ENCODE measurements at regions not wholly inside any gene's neighbourhood (a gene's known extent, or its start where the extent isn't known, plus 50 kb on each side); places are given as distances from the start of the nearest gene placed in this dataset.

DNA sequence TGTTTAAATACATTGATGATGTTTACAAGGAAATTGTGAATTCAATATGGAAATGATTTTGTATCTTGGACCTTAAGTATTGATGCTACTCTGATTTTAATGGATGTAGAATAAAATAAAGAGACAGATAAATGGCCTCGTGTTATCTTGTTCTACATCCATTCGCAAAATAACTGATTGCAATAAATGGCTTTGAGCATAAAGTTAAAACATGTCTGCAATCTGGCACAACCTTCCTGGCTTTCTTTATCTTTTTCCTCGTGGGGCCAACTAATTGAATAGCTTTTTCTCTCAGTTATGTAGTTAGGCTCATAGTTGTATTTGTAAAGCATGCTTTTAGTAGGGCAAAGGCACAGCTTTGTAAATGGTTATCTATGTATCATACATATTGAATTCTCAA is 691.4 kb downstream of the CDH8 start:
- under 1% methylated on average over 3 of the region's 3 CpGs for WGBS (ENCODE audit: low lambda C conversion rate)
- CTCF ChIA-PET (ENCODE audit: low intra/inter-chr PET ratio, low total read pairs): no interaction called here
- ATAC-seq (no peak), FAIRE-seq (no peak), DNase-seq (ENCODE audit: low spot score) (no peak)
- Histone ChIP-seq H4K20me1 (ENCODE audit: insufficient read depth, low read length) (no peaks in the 10 kb centered on the region), H3K27ac (ENCODE audit: extremely low read length, insufficient read depth, low read length) (no peak overlapping the region), H3K4me2 (ENCODE audit: low read depth, low read length) (no peak overlapping the region), H3K9me3 (ENCODE audit: low read length) (peaks cover 40% of the 10 kb centered on the region), H3K36me3 (replicated peaks in 1 of 2; ENCODE audit: control insufficient read depth in 1 of 2, insufficient read depth in 2 of 2, low read length in 2 of 2) (no peaks in the 10 kb centered on the region), H3K4me3 (replicated peaks in 1 of 3; ENCODE audit: insufficient read depth in 1 of 3, low read depth in 2 of 3, low read length in 3 of 3) (no peak overlapping the region), H3K27me3 (ENCODE audit: control insufficient read depth in 1 of 2, insufficient read depth in 2 of 2, low read length in 2 of 2) (no peaks in the 10 kb centered on the region), H2AFZ (ENCODE audit: low read length) (no peak overlapping the region), H3K4me1 (ENCODE audit: insufficient read depth, low read length) (no peaks in the 10 kb centered on the region), H3K79me2 (ENCODE audit: insufficient read depth, low read length) (no peaks in the 10 kb centered on the region), H3K9ac (ENCODE audit: insufficient read depth, low read depth, low read length) (no peak overlapping the region)
- TF ChIP-seq ZNF24 (IDR thresholded peaks at IDR 0.05): no peak
- TF ChIP-seq PITX1 (CRISPR knock-in tag; IDR thresholded peaks at IDR 0.05): no peak
- TF ChIP-seq, protein P1, sequence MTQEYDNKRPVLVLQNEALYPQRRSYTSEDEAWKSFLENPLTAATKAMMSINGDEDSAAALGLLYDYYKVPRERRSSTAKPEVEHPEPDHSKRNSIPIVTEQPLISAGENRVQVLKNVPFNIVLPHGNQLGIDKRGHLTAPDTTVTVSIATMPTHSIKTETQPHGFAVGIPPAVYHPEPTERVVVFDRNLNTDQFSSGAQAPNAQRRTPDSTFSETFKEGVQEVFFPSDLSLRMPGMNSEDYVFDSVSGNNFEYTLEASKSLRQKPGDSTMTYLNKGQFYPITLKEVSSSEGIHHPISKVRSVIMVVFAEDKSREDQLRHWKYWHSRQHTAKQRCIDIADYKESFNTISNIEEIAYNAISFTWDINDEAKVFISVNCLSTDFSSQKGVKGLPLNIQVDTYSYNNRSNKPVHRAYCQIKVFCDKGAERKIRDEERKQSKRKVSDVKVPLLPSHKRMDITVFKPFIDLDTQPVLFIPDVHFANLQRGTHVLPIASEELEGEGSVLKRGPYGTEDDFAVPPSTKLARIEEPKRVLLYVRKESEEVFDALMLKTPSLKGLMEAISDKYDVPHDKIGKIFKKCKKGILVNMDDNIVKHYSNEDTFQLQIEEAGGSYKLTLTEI (CRISPR knock-in tag; conservative IDR thresholded peaks at IDR 0.05): no peak
- no peak for TF ChIP-seq ZFP1 (CRISPR knock-in tag; IDR thresholded peaks at IDR 0.05)
- TF ChIP-seq AKAP8 (CRISPR knock-in tag; IDR thresholded peaks at IDR 0.05): no peak
- no peak for TF ChIP-seq RBFOX2 (IDR thresholded peaks at IDR 0.05; ENCODE audit: low read depth, low read length)
- no peak for TF ChIP-seq ZKSCAN8 (CRISPR knock-in tag; IDR thresholded peaks at IDR 0.05; ENCODE audit: borderline replicate concordance)
- TF ChIP-seq, protein P2, sequence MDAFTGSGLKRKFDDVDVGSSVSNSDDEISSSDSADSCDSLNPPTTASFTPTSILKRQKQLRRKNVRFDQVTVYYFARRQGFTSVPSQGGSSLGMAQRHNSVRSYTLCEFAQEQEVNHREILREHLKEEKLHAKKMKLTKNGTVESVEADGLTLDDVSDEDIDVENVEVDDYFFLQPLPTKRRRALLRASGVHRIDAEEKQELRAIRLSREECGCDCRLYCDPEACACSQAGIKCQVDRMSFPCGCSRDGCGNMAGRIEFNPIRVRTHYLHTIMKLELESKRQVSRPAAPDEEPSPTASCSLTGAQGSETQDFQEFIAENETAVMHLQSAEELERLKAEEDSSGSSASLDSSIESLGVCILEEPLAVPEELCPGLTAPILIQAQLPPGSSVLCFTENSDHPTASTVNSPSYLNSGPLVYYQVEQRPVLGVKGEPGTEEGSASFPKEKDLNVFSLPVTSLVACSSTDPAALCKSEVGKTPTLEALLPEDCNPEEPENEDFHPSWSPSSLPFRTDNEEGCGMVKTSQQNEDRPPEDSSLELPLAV (CRISPR knock-in tag; conservative IDR thresholded peaks at IDR 0.05; ENCODE audit: low read depth): no peak
- no peak for TF ChIP-seq DPF2 (CRISPR knock-in tag; IDR thresholded peaks at IDR 0.05; ENCODE audit: borderline replicate concordance, low read depth)
- no peak for TF ChIP-seq ATM (IDR thresholded peaks at IDR 0.05; ENCODE audit: borderline replicate concordance)
- TF ChIP-seq, protein P3, sequence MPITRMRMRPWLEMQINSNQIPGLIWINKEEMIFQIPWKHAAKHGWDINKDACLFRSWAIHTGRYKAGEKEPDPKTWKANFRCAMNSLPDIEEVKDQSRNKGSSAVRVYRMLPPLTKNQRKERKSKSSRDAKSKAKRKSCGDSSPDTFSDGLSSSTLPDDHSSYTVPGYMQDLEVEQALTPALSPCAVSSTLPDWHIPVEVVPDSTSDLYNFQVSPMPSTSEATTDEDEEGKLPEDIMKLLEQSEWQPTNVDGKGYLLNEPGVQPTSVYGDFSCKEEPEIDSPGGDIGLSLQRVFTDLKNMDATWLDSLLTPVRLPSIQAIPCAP (CRISPR knock-in tag; IDR thresholded peaks at IDR 0.05; ENCODE audit: low read depth): no peak
- TF ChIP-seq ZNF383 (CRISPR knock-in tag; IDR thresholded peaks at IDR 0.05; ENCODE audit: borderline replicate concordance): no peak
- TF ChIP-seq RBM22 (optimal IDR thresholded peaks at IDR 0.05; ENCODE audit: low read length): no peak
- no peak for TF ChIP-seq CENPT (CRISPR knock-in tag; IDR thresholded peaks at IDR 0.05; ENCODE audit: low read depth)
- TF ChIP-seq, protein P4, sequence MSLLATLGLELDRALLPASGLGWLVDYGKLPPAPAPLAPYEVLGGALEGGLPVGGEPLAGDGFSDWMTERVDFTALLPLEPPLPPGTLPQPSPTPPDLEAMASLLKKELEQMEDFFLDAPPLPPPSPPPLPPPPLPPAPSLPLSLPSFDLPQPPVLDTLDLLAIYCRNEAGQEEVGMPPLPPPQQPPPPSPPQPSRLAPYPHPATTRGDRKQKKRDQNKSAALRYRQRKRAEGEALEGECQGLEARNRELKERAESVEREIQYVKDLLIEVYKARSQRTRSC (CRISPR knock-in tag; IDR thresholded peaks at IDR 0.05; ENCODE audit: low read depth): no peak
- no peak for TF ChIP-seq PAF1 (CRISPR knock-in tag; IDR thresholded peaks at IDR 0.05)
- TF ChIP-seq GATAD2A (CRISPR knock-in tag; IDR thresholded peaks at IDR 0.05): no peak
- no peak for TF ChIP-seq HOXA3 (CRISPR knock-in tag; IDR thresholded peaks at IDR 0.05)
- no peak for TF ChIP-seq ZNF788 (CRISPR knock-in tag; IDR thresholded peaks at IDR 0.05; ENCODE audit: borderline replicate concordance)
- intact Hi-C loops (cut with micrococcal nuclease; ENCODE audit: unreplicated experiment) (no loop called here), in situ Hi-C loops (cut with HindIII; ENCODE audit: extremely low pct_ligation_motif_present, low pct_unique_long_range_greater_than_20kb) (no loop called here)
- POLR2A ChIA-PET: no interaction called here
- no TSS peak for BruUV-seq (replicated peaks)

Measured in HepG2 (cell line).